GM12864 (cell line): ENCODE measurements at regions not wholly inside any gene's neighbourhood (a gene's known extent, or its start where the extent isn't known, plus 50 kb on each side); places are given as distances from the start of the nearest gene placed in this dataset.

ENCODE experiments used
- DNase-seq: peaks from one replicate; pipeline ENCODE4 v3.0.0-alpha.2; 2011; ENCODE audit warnings: low read depth
- H3K4me3 ChIP-seq: 2 replicates; pipeline ENCODE4 v1.5.1; 2011; ENCODE audit warnings: mild to moderate bottlenecking, low read depth, low read length, control low read depth
- TF ChIP-seq, protein P1 (sequence below): IDR thresholded peaks from 2 replicates; pipeline ENCODE4 v1.5.1; 2011; ENCODE audit warnings: low read depth, mild to moderate bottlenecking, moderate library complexity, low read length, control low read depth, inconsistent platforms; ENCODE audit errors: missing control alignments

DNA sequence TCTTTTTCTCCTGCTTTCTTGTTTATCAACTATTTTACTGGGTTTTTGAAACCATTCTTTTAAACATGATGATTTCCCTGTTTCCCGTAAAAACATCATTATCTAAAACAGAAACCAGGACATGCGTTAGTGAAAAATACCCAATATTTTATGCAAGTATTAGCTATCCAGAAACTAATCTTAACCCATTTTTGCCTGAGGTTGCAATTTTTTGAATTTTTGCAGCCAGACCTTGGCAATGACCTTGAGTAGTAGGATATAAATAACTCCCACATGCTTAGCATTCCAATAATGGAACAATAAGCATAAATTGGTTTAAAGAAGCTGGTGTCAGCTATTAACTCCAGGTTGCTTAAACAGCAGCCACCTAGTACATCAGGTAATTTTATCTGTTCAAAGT is 308.9 kb upstream of the ANO3 start:
- DNase-seq, result no peak
- TF ChIP-seq, protein P1, sequence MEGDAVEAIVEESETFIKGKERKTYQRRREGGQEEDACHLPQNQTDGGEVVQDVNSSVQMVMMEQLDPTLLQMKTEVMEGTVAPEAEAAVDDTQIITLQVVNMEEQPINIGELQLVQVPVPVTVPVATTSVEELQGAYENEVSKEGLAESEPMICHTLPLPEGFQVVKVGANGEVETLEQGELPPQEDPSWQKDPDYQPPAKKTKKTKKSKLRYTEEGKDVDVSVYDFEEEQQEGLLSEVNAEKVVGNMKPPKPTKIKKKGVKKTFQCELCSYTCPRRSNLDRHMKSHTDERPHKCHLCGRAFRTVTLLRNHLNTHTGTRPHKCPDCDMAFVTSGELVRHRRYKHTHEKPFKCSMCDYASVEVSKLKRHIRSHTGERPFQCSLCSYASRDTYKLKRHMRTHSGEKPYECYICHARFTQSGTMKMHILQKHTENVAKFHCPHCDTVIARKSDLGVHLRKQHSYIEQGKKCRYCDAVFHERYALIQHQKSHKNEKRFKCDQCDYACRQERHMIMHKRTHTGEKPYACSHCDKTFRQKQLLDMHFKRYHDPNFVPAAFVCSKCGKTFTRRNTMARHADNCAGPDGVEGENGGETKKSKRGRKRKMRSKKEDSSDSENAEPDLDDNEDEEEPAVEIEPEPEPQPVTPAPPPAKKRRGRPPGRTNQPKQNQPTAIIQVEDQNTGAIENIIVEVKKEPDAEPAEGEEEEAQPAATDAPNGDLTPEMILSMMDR, result no peak
- no peak overlapping the region for H3K4me3 ChIP-seq

DNA sequence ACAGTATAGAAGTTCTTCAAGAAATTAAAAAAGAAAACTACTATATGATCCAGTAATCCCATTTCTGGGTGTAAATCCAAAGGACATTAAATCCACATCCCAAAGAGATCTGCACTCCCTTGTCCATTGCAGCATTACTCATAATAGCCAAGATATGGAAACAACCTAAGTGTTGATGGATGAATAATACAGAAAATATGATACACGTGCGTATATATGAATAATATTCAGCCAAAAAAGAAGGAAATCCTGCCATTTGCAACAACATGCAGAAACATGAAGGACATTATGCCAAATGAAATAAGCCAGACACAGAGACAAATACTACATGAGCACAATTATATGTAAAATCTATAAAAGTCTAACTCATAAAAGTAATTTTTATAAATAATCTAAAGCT is 306.3 kb upstream of the ANO3 start:
- DNase-seq, result no peak
- TF ChIP-seq, protein P1, result no peak
- H3K4me3 ChIP-seq, result no peak overlapping the region

DNA sequence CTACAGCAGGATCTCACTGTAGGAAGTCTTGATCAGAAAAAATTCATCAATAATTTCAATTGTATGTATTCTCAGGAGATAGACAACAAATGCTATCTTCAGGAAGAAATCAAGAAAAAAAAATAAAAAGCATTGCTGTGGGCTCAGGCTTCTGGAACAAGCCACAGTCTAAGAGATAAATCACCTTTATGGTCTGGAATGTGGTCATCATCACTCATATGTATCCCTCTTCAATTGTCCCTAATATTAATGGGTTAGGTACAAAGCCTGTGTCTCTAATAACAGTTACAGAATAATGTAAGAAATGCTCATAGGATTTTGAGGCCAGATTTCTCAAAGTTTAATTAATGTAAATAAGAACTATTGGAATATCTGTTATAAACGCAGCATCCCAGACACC is 305.9 kb upstream of the ANO3 start:
- TF ChIP-seq, protein P1, result no peak
- no peak overlapping the region for H3K4me3 ChIP-seq
- DNase-seq, result no peak

DNA sequence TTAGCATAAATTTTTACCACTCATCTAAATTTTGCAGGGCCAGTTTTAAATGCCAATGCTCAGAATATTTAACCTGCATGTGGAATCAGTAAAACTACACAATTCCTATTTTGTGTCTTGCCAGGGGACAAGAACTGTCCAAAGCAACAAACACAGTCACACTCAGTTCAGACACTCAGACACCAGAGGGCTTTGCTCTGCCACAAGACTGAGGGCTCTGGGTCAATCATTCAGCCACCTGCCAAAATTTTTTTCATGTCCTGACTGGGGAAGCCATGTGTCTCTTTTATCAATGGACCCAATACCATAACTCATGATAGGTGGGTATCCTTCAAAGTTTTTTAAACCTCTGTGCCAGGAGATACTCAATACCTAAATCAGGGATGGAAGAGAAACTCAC is 304.0 kb upstream of the ANO3 start:
- no peak overlapping the region for H3K4me3 ChIP-seq
- TF ChIP-seq, protein P1, result no peak

DNA sequence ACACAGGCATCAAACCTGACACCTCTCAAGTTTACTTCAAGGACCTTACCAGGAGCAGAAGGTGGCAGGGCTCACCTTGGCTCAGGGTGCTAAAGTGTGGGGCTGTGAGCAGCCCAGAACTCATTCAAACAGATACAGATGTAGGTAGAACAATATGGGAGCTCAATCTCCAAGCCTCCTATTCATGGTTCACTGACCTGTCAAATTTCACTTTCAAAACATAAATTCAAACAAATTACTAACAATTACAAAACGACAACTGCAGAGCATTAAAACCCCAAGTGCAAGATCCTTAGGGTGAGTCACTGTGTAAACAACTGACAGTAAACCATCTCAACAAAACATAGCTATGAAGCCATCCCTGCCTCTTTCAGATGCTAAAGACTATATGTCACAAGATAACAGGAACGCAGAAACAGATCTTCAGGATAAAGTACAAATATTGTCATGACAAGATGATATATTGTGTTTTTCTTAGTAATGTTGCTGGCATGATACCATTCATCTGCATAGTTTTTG is 303.5 kb upstream of the ANO3 start:
- no peak overlapping the region for H3K4me3 ChIP-seq
- DNase-seq, result no peak
- TF ChIP-seq, protein P1, result no peak

More for the DNA sequence above, 304.0 kb upstream of the ANO3 start:
- DNase-seq, result no peak

DNA sequence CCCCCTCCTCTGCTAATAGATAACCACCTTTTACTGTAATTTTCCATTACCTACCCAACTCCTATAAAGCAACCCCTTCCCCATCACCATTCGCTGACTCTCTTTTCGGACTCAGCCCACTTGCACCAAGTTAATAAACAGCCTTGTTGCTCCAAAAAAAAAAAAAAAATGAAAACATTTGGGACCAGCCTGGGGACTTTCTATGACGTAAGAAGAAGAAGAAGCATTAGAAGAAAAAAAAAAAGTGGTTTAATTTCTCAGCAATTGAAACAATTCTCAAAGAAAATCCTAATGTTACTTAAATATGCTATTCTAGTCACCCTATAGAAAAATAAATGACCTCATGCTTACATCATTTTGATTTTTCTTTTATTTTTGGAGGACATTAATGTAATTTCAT is 301.5 kb upstream of the ANO3 start:
- DNase-seq, result no peak
- H3K4me3 ChIP-seq, result no peak overlapping the region
- TF ChIP-seq, protein P1, result no peak

DNA sequence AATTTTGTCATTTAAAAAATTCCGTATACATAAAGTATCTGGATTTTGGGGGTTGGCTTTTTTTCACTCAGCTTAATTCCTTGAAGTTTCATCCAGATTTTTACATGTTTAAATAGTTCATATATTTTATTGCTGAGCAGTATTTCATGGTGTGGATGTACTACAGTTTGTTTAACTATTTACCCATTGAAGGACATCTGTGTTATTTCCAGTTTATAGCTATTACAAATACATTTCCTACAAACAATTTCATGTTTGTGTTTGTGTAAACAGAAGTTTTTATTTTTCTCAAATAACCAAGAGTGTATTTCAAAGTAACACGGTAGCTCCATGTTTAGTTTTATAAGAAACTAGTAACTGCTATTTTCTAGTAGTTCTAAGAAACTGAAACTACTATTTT is 299.7 kb upstream of the ANO3 start:
- no peak for DNase-seq
- no peak overlapping the region for H3K4me3 ChIP-seq
- TF ChIP-seq, protein P1, result no peak
